H1 (cell line): ENCODE measurements at regions not wholly inside any gene's neighbourhood (a gene's known extent, or its start where the extent isn't known, plus 50 kb on each side); places are given as distances from the start of the nearest gene placed in this dataset.
"Not testable (repeated sequence)": the region's sequence is repeated elsewhere in the genome, so short reads cannot be mapped to it uniquely, and the experiment has no call there.

ENCODE experiments used
- CTCF ChIA-PET: fragments of 300-600 bp; sonication (Branson Sonifier 250); formaldehyde crosslinking; loops from one replicate; lab custom pipeline; 2021; ENCODE audit not compliant: partially characterized antibody; lab: Charles Lee
- POLR2A ChIA-PET: fragments of 300-600 bp; sonication (Branson Sonifier 250); formaldehyde crosslinking; loops from one replicate; lab custom pipeline; 2021; ENCODE audit warnings: inconsistent platforms; ENCODE audit not compliant: partially characterized antibody; lab: Charles Lee
- DNase-seq, 2 experiments: peaks; one replicate each; pipeline versions ENCODE4 v3.0.0 to v3.0.0-alpha.2; 2010 to 2022; ENCODE audit warnings: low spot score in 2 of 2, low read depth in 1 of 2, mixed read lengths in 1 of 2
- FAIRE-seq: peaks from 2 replicates; lab custom pipeline; 2011; peaks lifted over from hg19 to GRCh38; lab: Jason Lieb, UNC
- H2AFZ ChIP-seq: 2 replicates; pipeline ENCODE4 v1.8.1; 2012; ENCODE audit warnings: low read length, inconsistent platforms
- H2AK5ac ChIP-seq: 2 replicates; pipeline ENCODE4 v1.6.1; 2013; ENCODE audit warnings: low read depth, low read length
- H2BK120ac ChIP-seq: replicated peaks from 2 replicates; pipeline ENCODE3; 2013; ENCODE audit warnings: low read depth, low read length, inconsistent platforms
- H2BK12ac ChIP-seq: 2 replicates; pipeline ENCODE4 v1.6.1; 2013; ENCODE audit warnings: low read depth, low read length
- H2BK15ac ChIP-seq: 2 replicates; pipeline ENCODE4 v1.6.1; 2013; ENCODE audit warnings: low read length
- H2BK20ac ChIP-seq: 2 replicates; pipeline ENCODE4 v1.6.1; 2013; ENCODE audit warnings: low read length
- H2BK5ac ChIP-seq: 2 replicates; pipeline ENCODE4 v1.6.1; 2013; ENCODE audit warnings: low read depth, low read length
- H3K14ac ChIP-seq: 2 replicates; pipeline ENCODE4 v1.6.1; 2013; ENCODE audit warnings: inconsistent platforms; ENCODE audit not compliant: insufficient read length
- H3K18ac ChIP-seq: 2 replicates; pipeline ENCODE4 v1.6.1; 2013; ENCODE audit warnings: low read length; ENCODE audit errors: extremely low read depth
- H3K23ac ChIP-seq: 2 replicates; pipeline ENCODE4 v1.6.1; 2013; ENCODE audit warnings: inconsistent platforms; ENCODE audit not compliant: insufficient read length
- H3K23me2 ChIP-seq: 2 replicates; pipeline ENCODE4 v1.6.1; 2013; ENCODE audit warnings: low read depth, low read length
- H3K27ac ChIP-seq: 2 replicates; pipeline ENCODE4 v1.6.1; 2011; ENCODE audit warnings: low read depth, low read length, inconsistent platforms
- H3K27me3 ChIP-seq, 4 experiments: replicated peaks in 1 of 4; 1 replicate in 1 of 4; 2 replicates in 3 of 4; pipeline versions ENCODE4 v1.6.1 to v1.8.1; 2011 to 2013; ENCODE audit warnings: low read length in 3 of 4, mild to moderate bottlenecking in 3 of 4, inconsistent platforms in 2 of 4, mixed read lengths in 2 of 4, moderate library complexity in 1 of 4; ENCODE audit not compliant: control insufficient read depth in 3 of 4, insufficient read depth in 3 of 4; ENCODE audit errors: extremely low read depth in 1 of 4
- H3K36me3 ChIP-seq, 4 experiments: 2 replicates each; pipeline versions ENCODE4 v1.6.1 to v1.8.1; 2011 to 2013; ENCODE audit warnings: mild to moderate bottlenecking in 4 of 4, low read length in 3 of 4, moderate library complexity in 2 of 4, control low read depth in 1 of 4, inconsistent platforms in 1 of 4; ENCODE audit not compliant: insufficient read depth in 4 of 4, control insufficient read depth in 2 of 4
- H3K4ac ChIP-seq: replicated peaks from 2 replicates; pipeline ENCODE3; 2013; ENCODE audit warnings: low read length, low read depth, mixed read lengths, inconsistent platforms; ENCODE audit not compliant: insufficient read length
- H3K4me1 ChIP-seq, 4 experiments: replicated peaks in 1 of 4; 1 replicate in 1 of 4; 2 replicates in 3 of 4; pipeline versions ENCODE4 v1.6.1 to v1.8.1; 2011 to 2013; ENCODE audit warnings: low read length in 3 of 4, inconsistent platforms in 2 of 4, mixed read lengths in 1 of 4; ENCODE audit not compliant: insufficient read depth in 4 of 4, control insufficient read depth in 3 of 4
- H3K4me2 ChIP-seq, 2 experiments: 2 replicates each; pipeline versions ENCODE4 v1.6.1 to v1.8.1; 2011 to 2013; ENCODE audit warnings: low read depth in 2 of 2, low read length in 2 of 2, control low read depth in 1 of 2, inconsistent platforms in 1 of 2, mild to moderate bottlenecking in 1 of 2; ENCODE audit not compliant: insufficient read depth in 1 of 2
- H3K4me3 ChIP-seq, 4 experiments: fragments of 200-600, 300-600 bp in 1 of 4; sonication (generic), shearing (Covaris generic), sonication (Bioruptor Twin) in 1 of 4; 2 replicates each; pipeline versions ENCODE4 v1.5.1 to v1.8.1; 2011 to 2016; ENCODE audit warnings: low read length in 4 of 4, low read depth in 3 of 4, control low read depth in 2 of 4, inconsistent platforms in 2 of 4, mild to moderate bottlenecking in 2 of 4, mixed read lengths in 1 of 4, moderate library complexity in 1 of 4; ENCODE audit not compliant: insufficient read depth in 2 of 4; ENCODE audit errors: extremely low read depth in 1 of 4
- H3K56ac ChIP-seq: replicated peaks from 2 replicates; pipeline ENCODE3; 2013; ENCODE audit warnings: low read depth, mild to moderate bottlenecking, mixed read lengths, low read length, inconsistent platforms; ENCODE audit not compliant: insufficient read length
- H3K79me1 ChIP-seq: 2 replicates; pipeline ENCODE4 v1.6.1; 2013; ENCODE audit warnings: low read depth, low read length, control low read depth
- H3K79me2 ChIP-seq, 2 experiments: 2 replicates each; pipeline versions ENCODE4 v1.6.1 to v1.8.1; 2012 to 2013; ENCODE audit warnings: low read length in 2 of 2, mild to moderate bottlenecking in 2 of 2, inconsistent platforms in 1 of 2; ENCODE audit not compliant: insufficient read depth in 2 of 2, control insufficient read depth in 1 of 2
- H3K9ac ChIP-seq, 4 experiments: replicated peaks in 1 of 4; 1 replicate in 1 of 4; 2 replicates in 3 of 4; pipeline versions ENCODE4 v1.6.1 to v1.8.1; 2011 to 2013; ENCODE audit warnings: low read depth in 3 of 4, low read length in 3 of 4, control low read depth in 2 of 4, mild to moderate bottlenecking in 2 of 4, moderate library complexity in 2 of 4, inconsistent platforms in 1 of 4; ENCODE audit errors: extremely low read depth in 1 of 4
- H3K9me3 ChIP-seq, 2 experiments: 2 replicates each; pipeline versions ENCODE4 v1.6.1 to v1.8.1; 2012 to 2013; ENCODE audit warnings: mild to moderate bottlenecking in 2 of 2, moderate library complexity in 2 of 2, control low read depth in 1 of 2, inconsistent platforms in 1 of 2, low read depth in 1 of 2, low read length in 1 of 2, mixed read lengths in 1 of 2; ENCODE audit not compliant: insufficient read depth in 2 of 2
- H4K20me1 ChIP-seq, 2 experiments: replicated peaks in 1 of 2; 2 replicates each; pipeline versions ENCODE3 to v1.8.1; 2011 to 2013; ENCODE audit warnings: inconsistent platforms in 2 of 2, low read length in 2 of 2, mild to moderate bottlenecking in 1 of 2; ENCODE audit not compliant: insufficient read depth in 2 of 2, control insufficient read depth in 1 of 2
- H4K5ac ChIP-seq: 2 replicates; pipeline ENCODE4 v1.6.1; 2013; ENCODE audit warnings: low read length, low read depth, mixed read lengths, inconsistent platforms; ENCODE audit not compliant: insufficient read length
- H4K8ac ChIP-seq: 2 replicates; pipeline ENCODE4 v1.8.0; 2013; ENCODE audit warnings: mild to moderate bottlenecking, moderate library complexity, low read length, inconsistent platforms; ENCODE audit not compliant: insufficient read depth; ENCODE audit errors: extremely low read depth
- H4K91ac ChIP-seq: replicated peaks from 2 replicates; pipeline ENCODE3; 2013; ENCODE audit warnings: low read length, mixed read lengths, inconsistent platforms; ENCODE audit not compliant: insufficient read length
- WGBS, 2 experiments: shearing (Covaris generic) in 1 of 2; methylation state at CpG; one replicate each; pipeline versions ENCODE4 v1.1.6 to v1.1.7; 2013 to 2015; ENCODE audit warnings: low lambda C conversion rate in 2 of 2, mixed read lengths in 2 of 2, inconsistent platforms in 1 of 2, low coverage in 1 of 2, missing lambda C conversion rate in 1 of 2; ENCODE audit not compliant: insufficient replicate concordance in 2 of 2, insufficient coverage in 1 of 2, insufficient read length in 1 of 2; ENCODE audit errors: extremely low coverage in 1 of 2, missing lambda C conversion rate in 1 of 2; 5-methylcytosine and 5-hydroxymethylcytosine counted together

DNA sequence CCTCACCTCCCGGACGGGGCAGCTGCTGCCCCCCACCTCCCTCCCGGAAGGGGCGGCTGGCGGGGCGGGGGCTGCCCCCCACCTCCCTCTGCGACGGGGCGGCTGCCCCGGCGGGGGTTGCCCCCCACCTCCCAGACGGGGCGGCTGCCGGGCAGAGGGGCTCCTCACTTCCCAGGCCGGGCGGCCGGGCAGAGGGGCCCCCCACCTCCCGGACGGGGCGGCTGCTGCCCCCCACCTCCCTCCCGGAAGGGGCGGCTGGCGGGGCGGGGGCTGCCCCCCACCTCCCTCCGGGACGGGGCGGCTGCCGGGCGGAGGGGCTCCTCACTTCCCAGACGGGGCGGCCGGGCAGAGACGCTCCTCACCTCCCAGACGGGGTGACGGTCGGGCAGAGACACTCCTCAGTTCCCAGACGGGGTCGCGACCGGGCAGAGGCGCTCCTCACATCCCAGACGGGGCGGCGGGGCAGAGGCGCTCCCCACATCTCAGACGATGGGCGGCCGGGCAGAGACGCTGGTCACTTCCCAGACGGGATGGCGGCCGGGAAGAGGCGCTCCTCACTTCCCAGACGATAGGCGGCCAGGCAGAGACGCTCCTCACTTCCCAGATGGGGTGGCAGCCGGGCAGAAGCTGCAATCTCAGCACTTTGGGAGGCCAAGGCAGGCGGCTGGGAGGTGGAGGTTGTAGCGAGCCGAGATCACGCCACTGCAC, 1218.8 kb downstream of the GATA3 start:
- H3K23ac ChIP-seq, H3K4me3 ChIP-seq, H2BK120ac ChIP-seq, H3K23me2 ChIP-seq, DNase-seq, H4K91ac ChIP-seq, H2BK5ac ChIP-seq, H3K4me2 ChIP-seq, H3K18ac ChIP-seq, H3K14ac ChIP-seq, H4K20me1 ChIP-seq, H2AK5ac ChIP-seq, CTCF ChIA-PET, H3K9ac ChIP-seq, H3K36me3 ChIP-seq, H2BK15ac ChIP-seq, POLR2A ChIA-PET, FAIRE-seq, H3K4me1 ChIP-seq, H3K27ac ChIP-seq, H3K56ac ChIP-seq, H3K79me1 ChIP-seq, H3K4ac ChIP-seq, H2BK20ac ChIP-seq, H3K79me2 ChIP-seq, H3K27me3 ChIP-seq, H4K8ac ChIP-seq, H2AFZ ChIP-seq, H4K5ac ChIP-seq, H2BK12ac ChIP-seq: not testable (repeated sequence)
- WGBS, 2 experiments = no CpG with 5 or more reads among the region's 61 CpGs
- H3K9me3 ChIP-seq = peaks cover 0 to 10% of the 10 kb centered on the region in 2 experiments; a peak in 1 of 4 replicates
